ENCODE measurements at regions not wholly inside any gene's neighbourhood (a gene's known extent, or its start where the extent isn't known, plus 50 kb on each side); places are given as distances from the start of the nearest gene placed in this dataset.

GRCh38 chr17:55575058-55575636, 63.9 kb upstream of the SMIM36 start:
- no peak for TF ChIP-seq CEBPB (IDR thresholded peaks at IDR 0.05)
- no peak for TF ChIP-seq TCF12 (IDR thresholded peaks at IDR 0.05; ENCODE audit: low read depth)
- TF ChIP-seq CREB1 (IDR thresholded peaks at IDR 0.05; ENCODE audit: low read depth): no peak
- no peak for TF ChIP-seq TAF1 (IDR thresholded peaks at IDR 0.05; ENCODE audit: low read depth)
- no peak for TF ChIP-seq USF1 (IDR thresholded peaks at IDR 0.05)
- TF ChIP-seq FOXM1 (IDR thresholded peaks at IDR 0.05; ENCODE audit: borderline replicate concordance, low read depth): no peak
- TF ChIP-seq MAX (IDR thresholded peaks at IDR 0.05): no peak
- no peak for TF ChIP-seq ZBTB7A (IDR thresholded peaks at IDR 0.05; ENCODE audit: low read depth)
- TF ChIP-seq RAD21 (IDR thresholded peaks at IDR 0.05; ENCODE audit: low read depth): no peak

- TF ChIP-seq NFIC (IDR thresholded peaks at IDR 0.05) (no peak), RAD21 (IDR thresholded peaks at IDR 0.05; ENCODE audit: low read depth) (no peak), EP300 (IDR thresholded peaks at IDR 0.05; ENCODE audit: borderline replicate concordance) (no peak), REST (IDR thresholded peaks at IDR 0.05; ENCODE audit: low read depth) (no peak), USF1 (IDR thresholded peaks at IDR 0.05) (no peak), FOXM1 (IDR thresholded peaks at IDR 0.05; ENCODE audit: borderline replicate concordance, low read depth) (no peak), MAX (IDR thresholded peaks at IDR 0.05) (no peak), TEAD4 (IDR thresholded peaks at IDR 0.05) (no peak), EGR1 (IDR thresholded peaks at IDR 0.05) (no peak), TCF12 (IDR thresholded peaks at IDR 0.05; ENCODE audit: low read depth) (no peak), TAF1 (IDR thresholded peaks at IDR 0.05; ENCODE audit: low read depth) (no peak), YY1 (IDR thresholded peaks at IDR 0.05; ENCODE audit: low read depth) (no peak), CEBPB (IDR thresholded peaks at IDR 0.05) (no peak), ZBTB7A (IDR thresholded peaks at IDR 0.05; ENCODE audit: low read depth) (no peak), CREB1 (IDR thresholded peaks at IDR 0.05; ENCODE audit: low read depth) (no peak)
These were observed 61.3 kb upstream of the SMIM36 start for GRCh38 chr17:55572599-55572998.

- no peak for TF ChIP-seq YY1 (IDR thresholded peaks at IDR 0.05; ENCODE audit: low read depth)
- TF ChIP-seq RAD21 (IDR thresholded peaks at IDR 0.05; ENCODE audit: low read depth): no peak
- TF ChIP-seq TAF1 (IDR thresholded peaks at IDR 0.05; ENCODE audit: low read depth): no peak
- no peak for TF ChIP-seq NFIC (IDR thresholded peaks at IDR 0.05)
- no peak for TF ChIP-seq EGR1 (IDR thresholded peaks at IDR 0.05)
- TF ChIP-seq TEAD4 (IDR thresholded peaks at IDR 0.05): no peak
- TF ChIP-seq REST (IDR thresholded peaks at IDR 0.05; ENCODE audit: low read depth): no peak
- no peak for TF ChIP-seq CREB1 (IDR thresholded peaks at IDR 0.05; ENCODE audit: low read depth)
- TF ChIP-seq TCF12 (IDR thresholded peaks at IDR 0.05; ENCODE audit: low read depth): no peak
- TF ChIP-seq EP300 (IDR thresholded peaks at IDR 0.05; ENCODE audit: borderline replicate concordance): no peak
- no peak for TF ChIP-seq MAX (IDR thresholded peaks at IDR 0.05)
- TF ChIP-seq CEBPB (IDR thresholded peaks at IDR 0.05): no peak
These were observed 60.9 kb upstream of the SMIM36 start for GRCh38 chr17:55572139-55572538.

- TF ChIP-seq RAD21 (IDR thresholded peaks at IDR 0.05; ENCODE audit: low read depth) (no peak), FOXM1 (IDR thresholded peaks at IDR 0.05; ENCODE audit: borderline replicate concordance, low read depth) (no peak), YY1 (IDR thresholded peaks at IDR 0.05; ENCODE audit: low read depth) (no peak), EP300 (IDR thresholded peaks at IDR 0.05; ENCODE audit: borderline replicate concordance) (no peak), REST (IDR thresholded peaks at IDR 0.05; ENCODE audit: low read depth) (no peak), CEBPB (IDR thresholded peaks at IDR 0.05) (no peak), USF1 (IDR thresholded peaks at IDR 0.05) (no peak)
These were observed 59.8 kb upstream of the SMIM36 start for GRCh38 chr17:55571095-55571494.

Data from Ishikawa (cell line).